B cell (primary cell): ENCODE measurements at regions not wholly inside any gene's neighbourhood (a gene's known extent, or its start where the extent isn't known, plus 50 kb on each side); places are given as distances from the start of the nearest gene placed in this dataset.
"Not testable (repeated sequence)": the region's sequence is repeated elsewhere in the genome, so short reads cannot be mapped to it uniquely, and the experiment has no call there.

Experiments used
- ATAC-seq: fragments of 200-7000 bp; cut with Tn5 transposase; one replicate; pipeline ENCODE4 v1.10.0; 2021; ENCODE audit warnings: low read depth, mild to moderate bottlenecking, moderate number of reproducible peaks, moderate library complexity
- CTCF ChIA-PET: fragments of 350-600 bp; sonication (Branson Sonifier 250); formaldehyde crosslinking; loops from one replicate; lab custom pipeline; 2021; ENCODE audit warnings: antibody characterized with exemption, inconsistent platforms; lab: Charles Lee
- POLR2A ChIA-PET: fragments of 350-600 bp; sonication (Branson Sonifier 250); formaldehyde crosslinking; loops from one replicate; lab custom pipeline; 2021; ENCODE audit warnings: antibody characterized with exemption; lab: Charles Lee
- DNase-seq: peaks from one replicate; pipeline ENCODE4 v3.0.0; 2013
- H2AFZ ChIP-seq: 2 replicates; pipeline ENCODE4 v1.6.1; 2012; ENCODE audit warnings: mild to moderate bottlenecking, low read depth, low read length; ENCODE audit not compliant: insufficient read depth, poor library complexity, severe bottlenecking
- H3K27ac ChIP-seq, 2 donors: 1 replicate in 1 of 2; 2 replicates in 1 of 2; pipeline ENCODE4 v1.5.1; 2012 to 2013; ENCODE audit warnings: low read length in 2 of 2, mild to moderate bottlenecking in 2 of 2, moderate library complexity in 1 of 2
- H3K27me3 ChIP-seq, 4 experiments: fragments of 200-600 bp in 1 of 4; sonication (generic) in 1 of 4; replicated peaks in 1 of 4; 1 replicate in 2 of 4; 2 replicates in 2 of 4; pipeline versions ENCODE4 v1.6.1 to v1.7.0; 2013 to 2016; ENCODE audit warnings: low read length in 3 of 4, mild to moderate bottlenecking in 2 of 4, mixed read lengths in 1 of 4, moderate library complexity in 1 of 4; ENCODE audit not compliant: insufficient read depth in 4 of 4, control insufficient read depth in 3 of 4; ENCODE audit errors: control extremely low read depth in 1 of 4
- H3K36me3 ChIP-seq, 2 experiments: replicated peaks in 1 of 2; 1 replicate in 1 of 2; 2 replicates in 1 of 2; pipeline versions ENCODE4 v1.6.1 to v1.7.1; 2013; ENCODE audit warnings: low read length in 1 of 2; ENCODE audit not compliant: insufficient read depth in 2 of 2, control insufficient read depth in 1 of 2; ENCODE audit errors: control extremely low read depth in 1 of 2, extremely low read depth in 1 of 2
- H3K4me1 ChIP-seq, 2 donors: fragments of 200-600 bp in 1 of 2; sonication (generic) in 1 of 2; 1 replicate in 1 of 2; 2 replicates in 1 of 2; pipeline versions ENCODE4 v1.5.1 to v1.6.1; 2013 to 2017; ENCODE audit warnings: low read length in 2 of 2; ENCODE audit not compliant: control insufficient read depth in 2 of 2, insufficient read depth in 2 of 2
- H3K4me2 ChIP-seq: replicated peaks from 2 replicates; pipeline ENCODE3; 2012; ENCODE audit warnings: mild to moderate bottlenecking, low read depth, low read length; ENCODE audit not compliant: poor library complexity, severe bottlenecking
- H3K4me3 ChIP-seq, 5 experiments: fragments of 200-600 bp in 1 of 5; sonication (generic) in 1 of 5; 1 replicate in 3 of 5; 2 replicates in 2 of 5; pipeline versions ENCODE4 v1.5.1 to v1.7.0; 2011 to 2016; ENCODE audit warnings: low read length in 4 of 5, mild to moderate bottlenecking in 4 of 5, low read depth in 2 of 5, control low read depth in 1 of 5, moderate library complexity in 1 of 5; ENCODE audit not compliant: insufficient read depth in 1 of 5; ENCODE audit errors: control extremely low read depth in 1 of 5, extremely low read depth in 1 of 5
- H3K79me2 ChIP-seq: fragments of 200-600 bp; sonication (generic); one replicate; pipeline ENCODE4 v1.6.0; 2016; ENCODE audit warnings: low read length; ENCODE audit not compliant: control insufficient read depth, insufficient read depth
- H3K9ac ChIP-seq: fragments of 200-600 bp; sonication (generic); 2 replicates; pipeline ENCODE4 v1.6.1; 2017; ENCODE audit warnings: mild to moderate bottlenecking, low read length, moderate library complexity
- H3K9me3 ChIP-seq, 3 donors: one replicate each; pipeline versions ENCODE4 v1.6.1 to v1.7.1; 2013; ENCODE audit warnings: low read length in 2 of 3; ENCODE audit not compliant: control insufficient read depth in 2 of 3, insufficient read depth in 1 of 3; ENCODE audit errors: control extremely low read depth in 1 of 3
- H4K20me1 ChIP-seq: 2 replicates; pipeline ENCODE4 v1.6.0; 2012; ENCODE audit warnings: mild to moderate bottlenecking, low read length; ENCODE audit not compliant: insufficient read depth, control insufficient read depth, poor library complexity, severe bottlenecking
- H3K27ac Mint-ChIP-seq: one replicate; pipeline ENCODE4 v1.8.0; 2021; ENCODE audit warnings: mixed read lengths
- H3K27me3 Mint-ChIP-seq: one replicate; pipeline ENCODE4 v1.8.0; 2021; ENCODE audit warnings: mixed read lengths
- H3K4me1 Mint-ChIP-seq: one replicate; pipeline ENCODE4 v1.8.0; 2021; ENCODE audit warnings: mixed read lengths
- H3K4me3 Mint-ChIP-seq: one replicate; pipeline ENCODE4 v1.8.0; 2021; ENCODE audit warnings: mixed read lengths
- H3K9me3 Mint-ChIP-seq: one replicate; pipeline ENCODE4 v1.8.0; 2022; ENCODE audit warnings: mixed read lengths; ENCODE audit not compliant: insufficient read depth
- WGBS: methylation state at CpG from one replicate; pipeline ENCODE4 v1.1.5; 2013; ENCODE audit warnings: missing lambda C conversion rate; ENCODE audit not compliant: insufficient coverage; 5-methylcytosine and 5-hydroxymethylcytosine counted together
- intact Hi-C: fragments of 100-400 bp; cut with micrococcal nuclease; formaldehyde crosslinking; loops from one replicate; pipeline ENCODE4 v1.10.0; 2022

GRCh38 chr1:224031986-224032385 lies 81.9 kb upstream of the FBXO28 start:
- H3K9ac ChIP-seq, ATAC-seq, DNase-seq, H2AFZ ChIP-seq, H3K9me3 Mint-ChIP-seq, H3K4me2 ChIP-seq, H3K4me3 Mint-ChIP-seq, H3K4me3 ChIP-seq, H3K9me3 ChIP-seq, H3K27me3 ChIP-seq, H4K20me1 ChIP-seq, H3K4me1 Mint-ChIP-seq, H3K27ac ChIP-seq, CTCF ChIA-PET, POLR2A ChIA-PET, H3K27ac Mint-ChIP-seq, H3K4me1 ChIP-seq, H3K27me3 Mint-ChIP-seq, H3K36me3 ChIP-seq, H3K79me2 ChIP-seq, intact Hi-C loops: not testable (repeated sequence)
- WGBS: no CpG with 5 or more reads among the region's 3 CpGs

GRCh38 chr1:224030257-224030656 lies 83.7 kb upstream of the FBXO28 start:
- H3K4me1 ChIP-seq, H3K36me3 ChIP-seq, H3K4me1 Mint-ChIP-seq, H3K27ac ChIP-seq, DNase-seq, POLR2A ChIA-PET, H3K27me3 ChIP-seq, H3K79me2 ChIP-seq, H2AFZ ChIP-seq, H3K4me3 ChIP-seq, H3K9ac ChIP-seq, intact Hi-C loops, H3K9me3 ChIP-seq, H3K27ac Mint-ChIP-seq, H4K20me1 ChIP-seq, H3K27me3 Mint-ChIP-seq, H3K4me2 ChIP-seq, CTCF ChIA-PET, H3K9me3 Mint-ChIP-seq: not testable (repeated sequence)
- H3K4me3 Mint-ChIP-seq: peak overlapping the region; percentile 41
- ATAC-seq: peak; percentile 57
- no CpG with 5 or more reads among the region's 6 CpGs for WGBS

GRCh38 chr1:224029286-224030025 lies 84.5 kb upstream of the FBXO28 start:
- H3K27ac ChIP-seq, H3K36me3 ChIP-seq, H3K9me3 ChIP-seq, H2AFZ ChIP-seq, POLR2A ChIA-PET, H3K27ac Mint-ChIP-seq, H4K20me1 ChIP-seq, H3K4me1 ChIP-seq, CTCF ChIA-PET, H3K4me3 ChIP-seq, H3K27me3 Mint-ChIP-seq, H3K4me1 Mint-ChIP-seq, H3K9ac ChIP-seq, H3K4me3 Mint-ChIP-seq, H3K79me2 ChIP-seq, DNase-seq, intact Hi-C loops, H3K4me2 ChIP-seq, H3K27me3 ChIP-seq, H3K9me3 Mint-ChIP-seq: not testable (repeated sequence)
- no CpG with 5 or more reads among the region's 5 CpGs for WGBS
- ATAC-seq: peak; percentile 82

- POLR2A ChIA-PET, H3K27ac Mint-ChIP-seq, H3K27ac ChIP-seq, H3K27me3 ChIP-seq, H3K27me3 Mint-ChIP-seq, H3K79me2 ChIP-seq, intact Hi-C loops, H3K4me2 ChIP-seq, CTCF ChIA-PET, H3K4me1 Mint-ChIP-seq, H3K9me3 Mint-ChIP-seq, H3K9me3 ChIP-seq, DNase-seq, H3K4me3 Mint-ChIP-seq, ATAC-seq, H3K36me3 ChIP-seq, H3K4me3 ChIP-seq, H2AFZ ChIP-seq, H4K20me1 ChIP-seq, H3K4me1 ChIP-seq, H3K9ac ChIP-seq: not testable (repeated sequence)
- 88% methylated on average over 1 of the region's 3 CpGs for WGBS
Observed at GRCh38 chr1:224028802-224029201, 85.1 kb upstream of the FBXO28 start.
